C4-2B (cell line): ENCODE measurements at regions not wholly inside any gene's neighbourhood (a gene's known extent, or its start where the extent isn't known, plus 50 kb on each side); places are given as distances from the start of the nearest gene placed in this dataset.
"Not testable (repeated sequence)": the region's sequence is repeated elsewhere in the genome, so short reads cannot be mapped to it uniquely, and the experiment has no call there.

ENCODE experiments used
- H3K27ac ChIP-seq: fragments of 450-650 bp; 2 replicates; pipeline ENCODE4 v1.5.1; 2017
- ZFX ChIP-seq: fragments of 450-650 bp; IDR thresholded peaks from 2 replicates; pipeline ENCODE4 v1.6.1; 2017
- TF ChIP-seq, protein P1 (sequence below): fragments of 450-650 bp; conservative IDR thresholded peaks from 2 replicates; pipeline ENCODE4 v1.5.1; 2017; ENCODE audit warnings: mild to moderate bottlenecking

DNA sequence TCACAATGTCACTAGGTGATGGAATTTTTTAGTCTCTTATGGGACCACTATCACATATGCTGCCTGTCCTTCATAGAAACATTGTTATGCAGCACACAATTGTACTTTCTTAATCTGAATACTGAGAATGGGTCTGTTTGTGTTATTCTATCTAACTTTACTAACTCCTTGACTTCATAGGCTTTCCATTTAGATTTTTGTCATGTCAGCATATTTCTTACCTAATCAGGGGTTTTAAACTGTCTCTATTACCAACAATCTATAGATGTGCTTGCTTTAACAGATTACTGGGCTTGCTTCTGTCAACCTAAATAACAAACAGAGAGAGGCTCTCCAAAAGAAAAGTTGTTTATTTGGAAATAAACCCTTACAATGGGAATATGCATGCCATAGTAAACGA, 289.6 kb upstream of the ZNF804A start:
- no peak overlapping the region for H3K27ac ChIP-seq
- TF ChIP-seq, protein P1, sequence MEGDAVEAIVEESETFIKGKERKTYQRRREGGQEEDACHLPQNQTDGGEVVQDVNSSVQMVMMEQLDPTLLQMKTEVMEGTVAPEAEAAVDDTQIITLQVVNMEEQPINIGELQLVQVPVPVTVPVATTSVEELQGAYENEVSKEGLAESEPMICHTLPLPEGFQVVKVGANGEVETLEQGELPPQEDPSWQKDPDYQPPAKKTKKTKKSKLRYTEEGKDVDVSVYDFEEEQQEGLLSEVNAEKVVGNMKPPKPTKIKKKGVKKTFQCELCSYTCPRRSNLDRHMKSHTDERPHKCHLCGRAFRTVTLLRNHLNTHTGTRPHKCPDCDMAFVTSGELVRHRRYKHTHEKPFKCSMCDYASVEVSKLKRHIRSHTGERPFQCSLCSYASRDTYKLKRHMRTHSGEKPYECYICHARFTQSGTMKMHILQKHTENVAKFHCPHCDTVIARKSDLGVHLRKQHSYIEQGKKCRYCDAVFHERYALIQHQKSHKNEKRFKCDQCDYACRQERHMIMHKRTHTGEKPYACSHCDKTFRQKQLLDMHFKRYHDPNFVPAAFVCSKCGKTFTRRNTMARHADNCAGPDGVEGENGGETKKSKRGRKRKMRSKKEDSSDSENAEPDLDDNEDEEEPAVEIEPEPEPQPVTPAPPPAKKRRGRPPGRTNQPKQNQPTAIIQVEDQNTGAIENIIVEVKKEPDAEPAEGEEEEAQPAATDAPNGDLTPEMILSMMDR, result no peak
- TF ChIP-seq ZFX, result no peak

DNA sequence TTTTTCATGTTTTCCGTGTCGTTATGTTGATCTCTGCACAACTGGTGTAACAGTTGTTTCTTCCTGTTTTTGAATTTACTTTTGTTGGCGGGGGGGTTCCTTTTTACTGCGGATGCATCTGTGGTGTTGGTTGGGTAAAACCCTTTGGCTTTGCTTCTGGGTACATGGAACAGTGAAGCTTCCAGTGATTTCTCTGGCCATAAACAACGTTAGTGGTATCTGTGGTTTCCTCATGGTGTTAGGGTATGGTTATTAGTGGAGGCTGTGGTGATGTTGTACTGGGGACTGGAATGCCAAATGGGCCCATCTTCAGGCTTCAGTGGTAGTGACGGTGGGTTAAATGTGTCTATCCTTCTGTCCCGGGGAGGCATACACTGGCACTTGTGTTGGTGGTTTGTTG, 285.4 kb upstream of the ZNF804A start:
- no peak for TF ChIP-seq ZFX
- TF ChIP-seq, protein P1, result no peak

DNA sequence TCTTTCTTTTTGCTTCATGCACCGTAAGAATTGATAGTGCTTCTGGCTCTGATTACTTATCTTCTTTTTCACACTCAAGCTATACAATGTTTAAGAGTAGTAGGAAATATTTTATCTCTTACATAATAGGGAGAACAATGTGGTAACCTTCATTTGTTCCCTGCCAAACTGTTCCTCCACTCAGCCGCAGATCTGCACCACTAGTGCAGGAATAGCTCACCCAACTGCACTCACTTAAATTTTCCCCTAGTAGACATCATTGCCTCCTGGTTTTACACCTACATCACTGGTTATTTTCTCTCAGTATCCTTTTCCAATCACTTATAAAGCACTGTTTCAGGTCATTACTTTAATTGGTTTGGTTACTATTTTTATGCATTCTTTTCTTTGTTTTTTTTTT, 283.5 kb upstream of the ZNF804A start:
- TF ChIP-seq, protein P1, result no peak
- TF ChIP-seq ZFX, result no peak
- H3K27ac ChIP-seq, result no peak overlapping the region

More for the DNA sequence above, 285.4 kb upstream of the ZNF804A start:
- no peak overlapping the region for H3K27ac ChIP-seq

DNA sequence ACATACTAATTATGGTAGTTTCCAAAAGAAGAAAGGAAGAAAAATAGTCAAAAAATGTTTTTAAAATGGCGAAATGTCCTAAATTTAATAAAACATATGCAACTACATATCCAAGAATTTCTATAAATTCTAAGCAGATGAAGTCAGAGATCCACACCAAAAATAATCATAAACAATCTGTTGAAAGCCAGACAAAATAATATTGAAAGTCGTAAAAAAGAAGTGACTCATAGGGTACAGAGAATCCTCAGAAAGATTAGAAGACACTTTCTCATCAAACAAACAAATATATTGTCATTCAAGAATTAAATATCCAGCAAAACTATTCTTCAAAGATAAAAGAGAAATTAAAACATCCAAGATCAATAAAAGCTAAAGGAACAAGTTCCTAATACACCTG, 281.4 kb upstream of the ZNF804A start:
- TF ChIP-seq, protein P1, result no peak
- TF ChIP-seq ZFX, result no peak

DNA sequence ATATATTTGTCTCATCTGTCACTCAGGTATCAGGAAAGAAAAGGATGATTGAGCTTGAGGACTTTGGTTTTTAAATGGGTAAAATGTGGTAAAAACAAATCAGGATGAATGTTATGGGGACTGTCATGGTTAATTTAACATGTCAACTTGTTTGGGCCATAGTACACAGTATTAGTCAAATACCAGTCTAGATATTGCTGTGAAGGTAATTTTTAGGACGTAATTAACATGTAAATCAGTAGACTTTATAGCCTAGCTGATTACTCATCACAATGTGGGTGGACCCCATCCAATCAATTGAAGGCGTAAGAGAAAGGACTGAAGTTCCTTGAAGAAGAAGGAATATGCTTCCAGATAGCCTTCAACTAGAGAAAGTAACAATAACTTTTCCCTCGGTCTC, 275.7 kb upstream of the ZNF804A start:
- no peak for TF ChIP-seq ZFX
- TF ChIP-seq, protein P1, result no peak
- H3K27ac ChIP-seq, result no peak overlapping the region

More for the DNA sequence above, 281.4 kb upstream of the ZNF804A start:
- no peak overlapping the region for H3K27ac ChIP-seq

DNA sequence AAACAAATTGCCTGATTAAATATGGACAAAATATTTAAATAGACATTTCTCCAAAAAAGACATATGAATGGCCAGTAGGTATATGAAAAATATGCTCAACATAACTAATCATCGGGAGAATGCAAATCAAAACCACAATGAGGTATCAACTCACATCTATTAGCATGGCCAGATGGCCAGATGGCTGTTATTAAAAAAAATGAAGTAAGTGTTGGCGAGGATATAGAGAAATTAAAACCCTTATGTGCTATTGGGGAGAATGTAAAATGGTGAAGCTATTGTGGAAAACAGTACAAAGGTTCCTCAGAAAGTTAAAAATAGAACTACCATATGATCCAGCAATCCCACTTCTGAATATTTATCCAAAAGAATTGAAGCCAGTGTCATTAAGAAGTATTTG, 272.3 kb upstream of the ZNF804A start:
- no peak for TF ChIP-seq ZFX
- TF ChIP-seq, protein P1, result no peak
- no peak overlapping the region for H3K27ac ChIP-seq

DNA sequence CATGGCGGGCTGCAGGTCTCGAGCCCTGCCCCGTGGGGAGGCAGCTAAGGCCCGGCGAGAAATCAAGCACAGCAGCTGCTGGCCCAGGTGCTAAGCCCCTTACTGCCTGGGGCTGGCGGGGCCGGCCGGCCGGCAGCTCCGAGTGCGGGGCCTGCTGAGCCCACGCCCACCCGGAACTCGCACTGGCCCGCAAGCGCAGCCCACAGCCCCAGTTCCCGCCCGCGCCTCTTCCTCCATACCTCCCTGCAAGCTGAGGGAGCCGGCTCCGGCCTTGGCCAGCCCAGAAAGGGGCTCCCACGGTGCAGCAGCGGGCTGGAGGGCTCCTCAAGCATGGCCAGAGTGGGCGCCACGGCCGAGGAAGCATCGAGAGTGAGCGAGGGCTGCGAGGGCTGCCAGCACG, 270.5 kb upstream of the ZNF804A start:
- H3K27ac ChIP-seq, result not testable (repeated sequence)

DNA sequence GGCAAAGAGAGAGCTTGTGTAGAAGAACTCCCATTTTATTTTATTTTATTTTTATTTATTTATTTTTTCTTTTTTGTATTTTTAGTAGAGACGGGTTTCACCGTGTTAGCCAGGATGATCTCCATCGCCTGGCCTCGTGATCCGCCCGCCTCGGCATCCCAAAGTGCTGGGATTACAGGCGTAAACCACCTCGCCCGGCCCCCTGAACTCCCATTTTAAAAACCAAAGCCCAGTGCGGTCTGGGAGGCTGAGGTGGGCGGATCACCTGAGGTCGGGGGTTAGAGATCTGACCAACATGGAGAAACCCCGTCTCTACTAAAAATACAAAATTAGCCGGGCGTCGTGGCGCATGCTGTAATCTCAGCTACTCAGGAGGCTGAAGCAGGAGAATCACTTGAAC, 267.8 kb upstream of the ZNF804A start:
- H3K27ac ChIP-seq, result not testable (repeated sequence)

DNA sequence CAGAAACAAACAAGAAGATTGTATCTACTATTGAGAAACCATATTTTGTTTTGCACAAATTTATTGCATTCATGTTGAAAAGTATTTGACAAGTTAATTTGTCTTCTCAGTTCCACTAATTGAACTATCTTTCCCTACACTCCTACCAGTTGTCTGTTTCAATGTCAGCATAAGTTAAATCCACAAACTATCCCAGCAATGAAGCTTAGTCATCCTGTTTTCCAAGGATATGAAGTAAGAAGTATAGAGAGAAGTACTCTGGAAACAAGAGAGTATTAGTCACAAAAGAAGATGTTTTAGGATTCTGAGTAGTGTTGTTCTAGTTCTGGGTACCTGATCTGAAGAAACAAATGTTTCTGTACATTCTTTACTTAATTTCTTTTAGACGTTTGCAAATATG, 261.6 kb upstream of the ZNF804A start:
- no peak for TF ChIP-seq ZFX
- H3K27ac ChIP-seq, result no peak overlapping the region
